T-helper 1 cell treated with Interleukin-12 subunit alpha and Interleukin-12 subunit beta and Interleukin-4 antibody, amounts not matched to agents 30 μg/mL and 1 μg/mL, for 36 hours (primary cell): ENCODE measurements at regions not wholly inside any gene's neighbourhood (a gene's known extent, or its start where the extent isn't known, plus 50 kb on each side); places are given as distances from the start of the nearest gene placed in this dataset.

ENCODE experiments used
- H3K27ac Mint-ChIP-seq: one replicate; pipeline ENCODE4 v1.8.0; 2021; ENCODE audit warnings: mild to moderate bottlenecking, mixed read lengths
- H3K27me3 Mint-ChIP-seq: one replicate; pipeline ENCODE4 v1.8.0; 2021; ENCODE audit warnings: low read depth, mixed read lengths
- H3K36me3 Mint-ChIP-seq: one replicate; pipeline ENCODE4 v1.8.0; 2021; ENCODE audit warnings: low read depth, mixed read lengths
- H3K4me1 Mint-ChIP-seq: one replicate; pipeline ENCODE4 v1.8.0; 2021; ENCODE audit warnings: low read depth, mixed read lengths
- H3K4me3 Mint-ChIP-seq: one replicate; pipeline ENCODE4 v1.8.0; 2021; ENCODE audit warnings: mild to moderate bottlenecking, moderate library complexity, mixed read lengths
- H3K9me3 Mint-ChIP-seq: one replicate; pipeline ENCODE4 v1.8.0; 2021; ENCODE audit warnings: mixed read lengths

GRCh38 chr21:24175106-24175505, 1432.2 kb downstream of the MRPL39 start:
- Mint-ChIP-seq H3K9me3 (peaks cover 13% of the 10 kb centered on the region), H3K4me1 (no peaks in the 10 kb centered on the region), H3K36me3 (no peaks in the 10 kb centered on the region), H3K27me3 (no peaks in the 10 kb centered on the region), H3K4me3 (no peak overlapping the region), H3K27ac (no peak overlapping the region)

GRCh38 chr21:24171736-24172135, 1435.5 kb downstream of the MRPL39 start:
- H3K27me3 Mint-ChIP-seq = no peaks in the 10 kb centered on the region
- H3K36me3 Mint-ChIP-seq = no peaks in the 10 kb centered on the region
- H3K4me1 Mint-ChIP-seq = no peaks in the 10 kb centered on the region
- H3K9me3 Mint-ChIP-seq = peaks cover 4% of the 10 kb centered on the region
- no peak overlapping the region for H3K4me3 Mint-ChIP-seq
- no peak overlapping the region for H3K27ac Mint-ChIP-seq

GRCh38 chr21:24163539-24163938, 1443.7 kb downstream of the MRPL39 start:
- H3K4me3 Mint-ChIP-seq = no peak overlapping the region
- no peaks in the 10 kb centered on the region for H3K9me3 Mint-ChIP-seq
- H3K27ac Mint-ChIP-seq = no peak overlapping the region
- H3K36me3 Mint-ChIP-seq = no peaks in the 10 kb centered on the region
- H3K4me1 Mint-ChIP-seq = no peaks in the 10 kb centered on the region
- H3K27me3 Mint-ChIP-seq = no peaks in the 10 kb centered on the region

- H3K4me3 Mint-ChIP-seq = no peak overlapping the region
- H3K27ac Mint-ChIP-seq = no peak overlapping the region
- H3K27me3 Mint-ChIP-seq = no peaks in the 10 kb centered on the region
- H3K9me3 Mint-ChIP-seq = no peaks in the 10 kb centered on the region
- no peaks in the 10 kb centered on the region for H3K36me3 Mint-ChIP-seq
- no peaks in the 10 kb centered on the region for H3K4me1 Mint-ChIP-seq
Measured at GRCh38 chr21:24160528-24160927, 1446.8 kb downstream of the MRPL39 start.

GRCh38 chr21:24153137-24153536, 1454.1 kb downstream of the MRPL39 start:
- Mint-ChIP-seq H3K9me3 (no peaks in the 10 kb centered on the region), H3K27me3 (no peaks in the 10 kb centered on the region), H3K4me3 (no peak overlapping the region), H3K36me3 (no peaks in the 10 kb centered on the region), H3K27ac (no peak overlapping the region), H3K4me1 (no peaks in the 10 kb centered on the region)

GRCh38 chr21:24150753-24151152, 1456.5 kb downstream of the MRPL39 start:
- Mint-ChIP-seq H3K4me1 (no peaks in the 10 kb centered on the region), H3K4me3 (no peak overlapping the region), H3K9me3 (no peaks in the 10 kb centered on the region), H3K36me3 (no peaks in the 10 kb centered on the region), H3K27me3 (no peaks in the 10 kb centered on the region), H3K27ac (no peak overlapping the region)

GRCh38 chr21:24148461-24148860, 1458.8 kb downstream of the MRPL39 start:
- Mint-ChIP-seq H3K9me3 (no peaks in the 10 kb centered on the region), H3K4me3 (no peak overlapping the region), H3K4me1 (no peaks in the 10 kb centered on the region)

GRCh38 chr21:24147674-24148073, 1459.6 kb downstream of the MRPL39 start:
- Mint-ChIP-seq H3K27ac (no peak overlapping the region), H3K9me3 (no peaks in the 10 kb centered on the region), H3K27me3 (no peaks in the 10 kb centered on the region), H3K36me3 (no peaks in the 10 kb centered on the region), H3K4me3 (no peak overlapping the region), H3K4me1 (no peaks in the 10 kb centered on the region)

More at GRCh38 chr21:24148461-24148860, 1458.8 kb downstream of the MRPL39 start:
- Mint-ChIP-seq H3K27ac (no peak overlapping the region), H3K27me3 (no peaks in the 10 kb centered on the region), H3K36me3 (no peaks in the 10 kb centered on the region)

- Mint-ChIP-seq H3K27ac (no peak overlapping the region), H3K4me1 (no peaks in the 10 kb centered on the region), H3K9me3 (no peaks in the 10 kb centered on the region), H3K27me3 (no peaks in the 10 kb centered on the region), H3K4me3 (no peak overlapping the region), H3K36me3 (no peaks in the 10 kb centered on the region)
Measured at GRCh38 chr21:24131056-24131455, 1476.2 kb downstream of the MRPL39 start.

- no peaks in the 10 kb centered on the region for H3K36me3 Mint-ChIP-seq
- H3K27me3 Mint-ChIP-seq = no peaks in the 10 kb centered on the region
- H3K27ac Mint-ChIP-seq = no peak overlapping the region
- no peak overlapping the region for H3K4me3 Mint-ChIP-seq
- H3K4me1 Mint-ChIP-seq = no peaks in the 10 kb centered on the region
- no peaks in the 10 kb centered on the region for H3K9me3 Mint-ChIP-seq
Measured at GRCh38 chr21:24127651-24128050, 1479.6 kb downstream of the MRPL39 start.

GRCh38 chr21:24123785-24124184, 1483.5 kb downstream of the MRPL39 start:
- Mint-ChIP-seq H3K27ac (no peak overlapping the region), H3K4me1 (no peaks in the 10 kb centered on the region), H3K4me3 (no peak overlapping the region), H3K36me3 (no peaks in the 10 kb centered on the region), H3K9me3 (no peaks in the 10 kb centered on the region), H3K27me3 (no peaks in the 10 kb centered on the region)

GRCh38 chr21:24118738-24119459, 1488.4 kb downstream of the MRPL39 start:
- Mint-ChIP-seq H3K4me1 (no peaks in the 10 kb centered on the region), H3K27ac (no peak overlapping the region), H3K27me3 (no peaks in the 10 kb centered on the region), H3K9me3 (no peaks in the 10 kb centered on the region), H3K4me3 (no peak overlapping the region), H3K36me3 (no peaks in the 10 kb centered on the region)

- no peaks in the 10 kb centered on the region for H3K27me3 Mint-ChIP-seq
- no peak overlapping the region for H3K4me3 Mint-ChIP-seq
- H3K27ac Mint-ChIP-seq = no peak overlapping the region
- no peaks in the 10 kb centered on the region for H3K4me1 Mint-ChIP-seq
- no peaks in the 10 kb centered on the region for H3K36me3 Mint-ChIP-seq
- no peaks in the 10 kb centered on the region for H3K9me3 Mint-ChIP-seq
Measured at GRCh38 chr21:24115141-24115540, 1492.1 kb downstream of the MRPL39 start.

- H3K27me3 Mint-ChIP-seq = no peaks in the 10 kb centered on the region
- no peak overlapping the region for H3K27ac Mint-ChIP-seq
- no peaks in the 10 kb centered on the region for H3K36me3 Mint-ChIP-seq
Measured at GRCh38 chr21:24112020-24112419, 1495.3 kb downstream of the MRPL39 start.

GRCh38 chr21:24110846-24111245, 1496.4 kb downstream of the MRPL39 start:
- Mint-ChIP-seq H3K27ac (no peak overlapping the region), H3K27me3 (no peaks in the 10 kb centered on the region), H3K9me3 (no peaks in the 10 kb centered on the region), H3K36me3 (no peaks in the 10 kb centered on the region), H3K4me3 (no peak overlapping the region), H3K4me1 (no peaks in the 10 kb centered on the region)

More at GRCh38 chr21:24112020-24112419, 1495.3 kb downstream of the MRPL39 start:
- no peak overlapping the region for H3K4me3 Mint-ChIP-seq
- no peaks in the 10 kb centered on the region for H3K4me1 Mint-ChIP-seq
- no peaks in the 10 kb centered on the region for H3K9me3 Mint-ChIP-seq

- Mint-ChIP-seq H3K27me3 (no peaks in the 10 kb centered on the region), H3K4me1 (no peaks in the 10 kb centered on the region), H3K9me3 (no peaks in the 10 kb centered on the region), H3K27ac (no peak overlapping the region), H3K4me3 (no peak overlapping the region), H3K36me3 (no peaks in the 10 kb centered on the region)
Measured at GRCh38 chr21:24097181-24097580, 1510.1 kb downstream of the MRPL39 start.
